Loucy (cell line): ENCODE measurements at regions not wholly inside any gene's neighbourhood (a gene's known extent, or its start where the extent isn't known, plus 50 kb on each side); places are given as distances from the start of the nearest gene placed in this dataset.

ENCODE experiments used
- H2AFZ ChIP-seq: fragments of 200-600 bp; sonication (generic); 2 replicates; pipeline ENCODE4 v1.6.0; 2016; ENCODE audit warnings: antibody characterized with exemption, mild to moderate bottlenecking, low read length, moderate library complexity
- H3F3A ChIP-seq: fragments of 200-600 bp; 2 replicates; pipeline ENCODE4 v1.6.0; 2016; ENCODE audit warnings: antibody characterized with exemption, low read depth, mild to moderate bottlenecking
- H3K27me3 ChIP-seq: fragments of 200-600 bp; sonication (generic); 2 replicates; pipeline ENCODE4 v1.6.1; 2014; ENCODE audit warnings: low read length, mild to moderate bottlenecking; ENCODE audit not compliant: insufficient read depth, poor library complexity, severe bottlenecking
- H3K36me3 ChIP-seq: fragments of 200-600 bp; sonication (generic); 2 replicates; pipeline ENCODE4 v1.6.1; 2016; ENCODE audit warnings: low read length; ENCODE audit not compliant: insufficient read depth
- H3K4me1 ChIP-seq: fragments of 200-600 bp; sonication (generic); 2 replicates; pipeline ENCODE4 v1.5.1; 2014; ENCODE audit warnings: low read length, mild to moderate bottlenecking; ENCODE audit not compliant: insufficient read depth, poor library complexity, severe bottlenecking
- H3K4me2 ChIP-seq: fragments of 200-600 bp; sonication (generic); 2 replicates; pipeline ENCODE4 v1.6.0; 2014; ENCODE audit warnings: antibody characterized with exemption, low read length, low read depth, mild to moderate bottlenecking; ENCODE audit not compliant: poor library complexity, severe bottlenecking
- H3K4me3 ChIP-seq: fragments of 200-600 bp; sonication (generic); 2 replicates; pipeline ENCODE4 v1.5.1; 2014; ENCODE audit warnings: low read length, mild to moderate bottlenecking, mixed read lengths; ENCODE audit not compliant: poor library complexity, severe bottlenecking
- H3K79me2 ChIP-seq: fragments of 200-600 bp; sonication (generic); 2 replicates; pipeline ENCODE4 v1.6.1; 2014; ENCODE audit warnings: low read length; ENCODE audit not compliant: insufficient read depth
- H3K9ac ChIP-seq: fragments of 200-600 bp; sonication (generic); 2 replicates; pipeline ENCODE4 v1.6.0; 2014; ENCODE audit warnings: mild to moderate bottlenecking, low read depth, low read length, moderate library complexity; ENCODE audit not compliant: poor library complexity, severe bottlenecking
- H3K9me2 ChIP-seq: fragments of 200-600 bp; sonication (generic); replicated peaks from 2 replicates; pipeline ENCODE4 v1.6.1; 2016; ENCODE audit warnings: low read depth, low read length, mixed read lengths
- H3K9me3 ChIP-seq: fragments of 200-600 bp; sonication (generic); 2 replicates; pipeline ENCODE4 v1.6.1; 2014; ENCODE audit warnings: mild to moderate bottlenecking, antibody characterized with exemption, low read length, low read depth; ENCODE audit not compliant: insufficient read depth
- H4K20me1 ChIP-seq: fragments of 200-600 bp; sonication (generic); 2 replicates; pipeline ENCODE4 v1.6.0; 2014; ENCODE audit warnings: antibody characterized with exemption, low read length, mild to moderate bottlenecking; ENCODE audit not compliant: insufficient read depth, poor library complexity, severe bottlenecking
- EZH2phosphoT487 ChIP-seq: fragments of 200-600 bp; IDR thresholded peaks from 2 replicates; pipeline ENCODE4 v1.6.1; 2018; ENCODE audit warnings: antibody characterized with exemption, mild to moderate bottlenecking, moderate library complexity, borderline replicate concordance
- TF ChIP-seq, protein P1 (sequence below): fragments of 200-600 bp; sonication (generic); conservative IDR thresholded peaks from 2 replicates; pipeline ENCODE4 v1.5.1; 2014; ENCODE audit warnings: mild to moderate bottlenecking, antibody characterized with exemption, low read length

DNA sequence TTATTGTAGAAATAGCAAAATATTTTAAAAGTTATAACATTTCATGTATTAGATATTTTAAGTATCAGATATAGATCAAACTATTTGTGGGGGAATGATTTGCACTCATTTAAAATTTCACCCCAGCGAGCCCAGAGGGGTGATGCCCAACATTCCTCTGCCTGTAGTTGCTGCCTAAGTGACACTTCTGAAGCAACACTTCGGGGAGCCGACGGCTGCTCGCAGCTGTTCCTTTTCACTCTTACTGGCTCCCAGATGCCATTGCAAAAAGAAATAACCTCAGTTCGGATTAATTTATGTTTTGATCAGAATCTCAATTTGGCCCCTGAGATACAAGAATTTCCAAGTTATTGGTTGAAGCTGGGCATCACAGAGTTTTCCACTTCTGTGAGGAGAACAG is 603.8 kb downstream of the PLCL1 start:
- no peaks in the 10 kb centered on the region for H3F3A ChIP-seq
- no peak overlapping the region for H2AFZ ChIP-seq
- TF ChIP-seq, protein P1, sequence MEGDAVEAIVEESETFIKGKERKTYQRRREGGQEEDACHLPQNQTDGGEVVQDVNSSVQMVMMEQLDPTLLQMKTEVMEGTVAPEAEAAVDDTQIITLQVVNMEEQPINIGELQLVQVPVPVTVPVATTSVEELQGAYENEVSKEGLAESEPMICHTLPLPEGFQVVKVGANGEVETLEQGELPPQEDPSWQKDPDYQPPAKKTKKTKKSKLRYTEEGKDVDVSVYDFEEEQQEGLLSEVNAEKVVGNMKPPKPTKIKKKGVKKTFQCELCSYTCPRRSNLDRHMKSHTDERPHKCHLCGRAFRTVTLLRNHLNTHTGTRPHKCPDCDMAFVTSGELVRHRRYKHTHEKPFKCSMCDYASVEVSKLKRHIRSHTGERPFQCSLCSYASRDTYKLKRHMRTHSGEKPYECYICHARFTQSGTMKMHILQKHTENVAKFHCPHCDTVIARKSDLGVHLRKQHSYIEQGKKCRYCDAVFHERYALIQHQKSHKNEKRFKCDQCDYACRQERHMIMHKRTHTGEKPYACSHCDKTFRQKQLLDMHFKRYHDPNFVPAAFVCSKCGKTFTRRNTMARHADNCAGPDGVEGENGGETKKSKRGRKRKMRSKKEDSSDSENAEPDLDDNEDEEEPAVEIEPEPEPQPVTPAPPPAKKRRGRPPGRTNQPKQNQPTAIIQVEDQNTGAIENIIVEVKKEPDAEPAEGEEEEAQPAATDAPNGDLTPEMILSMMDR: no peak
- TF ChIP-seq EZH2phosphoT487: no peak

DNA sequence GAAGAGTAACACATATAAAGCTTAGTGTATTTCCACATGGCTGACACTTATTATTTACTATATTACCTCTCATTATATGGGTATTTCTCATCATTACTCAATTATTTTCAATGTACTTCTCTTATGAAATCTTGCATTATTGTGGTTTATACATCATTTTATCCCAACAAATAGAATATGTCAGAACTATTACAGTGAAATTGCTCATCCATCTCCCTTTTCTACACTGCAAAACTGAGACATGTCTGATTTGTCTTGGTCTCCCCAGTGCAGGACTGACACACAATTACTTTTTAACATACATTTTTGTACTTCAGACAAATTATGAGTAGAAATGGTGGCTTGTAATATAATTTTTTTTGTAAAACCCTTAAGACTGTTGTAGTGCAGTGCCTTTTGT is 600.9 kb downstream of the PLCL1 start:
- no peaks in the 10 kb centered on the region for H3K9me3 ChIP-seq
- H2AFZ ChIP-seq: no peak overlapping the region
- no peak overlapping the region for H3K4me2 ChIP-seq
- TF ChIP-seq EZH2phosphoT487: no peak
- H3K9ac ChIP-seq: no peak overlapping the region
- no peaks in the 10 kb centered on the region for H3K4me1 ChIP-seq
- H4K20me1 ChIP-seq: no peaks in the 10 kb centered on the region
- no peaks in the 10 kb centered on the region for H3K27me3 ChIP-seq
- H3K9me2 ChIP-seq: no peaks in the 10 kb centered on the region
- H3K79me2 ChIP-seq: no peaks in the 10 kb centered on the region
- no peaks in the 10 kb centered on the region for H3F3A ChIP-seq
- no peaks in the 10 kb centered on the region for H3K36me3 ChIP-seq
- no peak overlapping the region for H3K4me3 ChIP-seq

More for the DNA sequence above, 603.8 kb downstream of the PLCL1 start:
- Histone ChIP-seq H3K36me3 (no peaks in the 10 kb centered on the region), H3K9me2 (no peaks in the 10 kb centered on the region), H3K9me3 (no peaks in the 10 kb centered on the region), H3K27me3 (no peaks in the 10 kb centered on the region), H3K9ac (no peak overlapping the region), H3K4me1 (no peaks in the 10 kb centered on the region), H3K79me2 (no peaks in the 10 kb centered on the region), H4K20me1 (no peaks in the 10 kb centered on the region), H3K4me2 (no peak overlapping the region), H3K4me3 (no peak overlapping the region)

DNA sequence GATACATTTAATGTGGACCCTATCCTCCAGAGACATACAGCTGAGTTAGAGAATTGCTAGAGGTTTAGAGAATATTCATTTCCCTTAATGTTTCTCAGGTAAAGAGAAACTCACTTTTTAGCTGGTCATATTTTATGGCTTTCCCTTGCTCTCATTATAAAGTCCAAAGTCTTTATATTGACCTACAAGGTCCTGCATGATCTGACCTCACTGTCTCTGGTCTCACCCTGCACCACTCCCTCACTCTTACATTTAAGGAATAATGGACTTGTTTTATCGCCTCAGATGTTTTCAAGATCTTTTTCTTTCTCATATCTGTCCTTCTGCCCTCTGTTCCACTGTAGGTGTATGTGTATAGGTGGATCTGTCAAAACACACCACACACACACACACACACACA is 597.3 kb downstream of the PLCL1 start:
- Histone ChIP-seq H3K4me2 (no peak overlapping the region), H3K9me3 (no peaks in the 10 kb centered on the region), H3K27me3 (no peaks in the 10 kb centered on the region), H3F3A (no peaks in the 10 kb centered on the region), H3K79me2 (no peaks in the 10 kb centered on the region), H4K20me1 (no peaks in the 10 kb centered on the region), H3K36me3 (no peaks in the 10 kb centered on the region), H3K4me1 (no peaks in the 10 kb centered on the region), H3K9me2 (no peaks in the 10 kb centered on the region), H2AFZ (no peak overlapping the region), H3K9ac (no peak overlapping the region), H3K4me3 (no peak overlapping the region)
- TF ChIP-seq, protein P1: no peak
- TF ChIP-seq EZH2phosphoT487: no peak

DNA sequence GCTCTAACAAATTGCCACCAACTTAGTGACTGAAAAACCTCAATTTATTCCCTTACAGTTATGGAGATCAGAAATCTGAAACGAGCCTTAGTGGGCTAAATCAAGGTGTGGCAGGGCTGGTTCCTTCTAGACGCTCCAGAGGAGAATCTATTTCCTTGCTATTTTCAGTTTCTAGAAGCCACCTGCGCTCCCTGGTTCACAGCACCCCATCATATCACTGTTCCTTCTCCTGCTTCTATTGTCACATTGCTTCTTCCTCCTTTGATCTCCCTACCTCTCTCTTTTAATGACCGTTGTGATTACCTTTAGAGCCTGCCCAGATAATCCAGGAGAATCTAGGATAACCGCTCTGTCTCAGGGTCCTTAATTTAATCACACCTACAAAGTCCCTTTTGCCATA is 596.6 kb downstream of the PLCL1 start:
- no peaks in the 10 kb centered on the region for H3K9me2 ChIP-seq
- no peak overlapping the region for H3K4me2 ChIP-seq
- H2AFZ ChIP-seq: no peak overlapping the region
- TF ChIP-seq, protein P1: no peak
- no peak for TF ChIP-seq EZH2phosphoT487
- no peaks in the 10 kb centered on the region for H4K20me1 ChIP-seq
- H3K27me3 ChIP-seq: no peaks in the 10 kb centered on the region
- H3F3A ChIP-seq: no peaks in the 10 kb centered on the region
- no peaks in the 10 kb centered on the region for H3K9me3 ChIP-seq
- H3K9ac ChIP-seq: no peak overlapping the region
- H3K4me3 ChIP-seq: no peak overlapping the region
- H3K36me3 ChIP-seq: no peaks in the 10 kb centered on the region
- H3K4me1 ChIP-seq: no peaks in the 10 kb centered on the region
- H3K79me2 ChIP-seq: no peaks in the 10 kb centered on the region
